Esophagus (tissue), 2 donors: ENCODE measurements at regions not wholly inside any gene's neighbourhood (a gene's known extent, or its start where the extent isn't known, plus 50 kb on each side); places are given as distances from the start of the nearest gene placed in this dataset.
"Not testable (repeated sequence)": the region's sequence is repeated elsewhere in the genome, so short reads cannot be mapped to it uniquely, and the experiment has no call there.

Experiments used
- H3K27ac ChIP-seq, 2 donors: one replicate each; pipeline ENCODE4 v1.5.1; 2013; ENCODE audit warnings: low read depth in 2 of 2, mild to moderate bottlenecking in 2 of 2, inconsistent platforms in 1 of 2, low read length in 1 of 2, moderate library complexity in 1 of 2
- H3K27me3 ChIP-seq, 2 donors: one replicate each; pipeline ENCODE4 v1.6.1; 2013; ENCODE audit warnings: low read length in 2 of 2, control low read depth in 1 of 2, mild to moderate bottlenecking in 1 of 2; ENCODE audit not compliant: insufficient read depth in 2 of 2, control insufficient read depth in 1 of 2
- H3K36me3 ChIP-seq, 2 donors: one replicate each; pipeline ENCODE4 v1.6.1; 2013; ENCODE audit warnings: low read length in 1 of 2; ENCODE audit not compliant: control insufficient read depth in 2 of 2, insufficient read depth in 2 of 2
- H3K4me1 ChIP-seq, 2 donors: one replicate each; pipeline ENCODE4 v1.6.1; 2013; ENCODE audit warnings: low read length in 1 of 2; ENCODE audit not compliant: control insufficient read depth in 2 of 2, insufficient read depth in 2 of 2
- H3K4me3 ChIP-seq, 2 donors: one replicate each; pipeline ENCODE4 v1.5.1; 2013; ENCODE audit warnings: low read length in 2 of 2, mild to moderate bottlenecking in 2 of 2, low read depth in 1 of 2, moderate library complexity in 1 of 2
- H3K9me3 ChIP-seq, 2 donors: one replicate each; pipeline ENCODE4 v1.6.1; 2013; ENCODE audit warnings: mild to moderate bottlenecking in 2 of 2, low read depth in 1 of 2, low read length in 1 of 2, moderate library complexity in 1 of 2; ENCODE audit not compliant: control insufficient read depth in 2 of 2, insufficient read depth in 1 of 2
- WGBS, 2 donors: extraction: QIAGEN DNeasy Blood & Tissue Kit; methylation state at CpG; one replicate each; pipeline ENCODE4 v1.1.7; 2013; 5-methylcytosine and 5-hydroxymethylcytosine counted together
- donor health status: healthy with polysubstance abuse.
- donor health status: Bipolar disorder and iron deficiency.

GRCh38 chr11:87623531-87624365 is 551.5 kb downstream of the RAB38 start:
- not testable (repeated sequence) for H3K4me1 ChIP-seq, H3K27me3 ChIP-seq, H3K4me3 ChIP-seq, H3K27ac ChIP-seq, H3K9me3 ChIP-seq, H3K36me3 ChIP-seq
- 62 to 78% methylated on average over 19 to 24 of the region's 24 CpGs for WGBS, 2 donors

- H3K4me1 ChIP-seq, result no peaks in the 10 kb centered on the region
- no peak overlapping the region for H3K27ac ChIP-seq
- no peaks in the 10 kb centered on the region for H3K27me3 ChIP-seq
- no peaks in the 10 kb centered on the region for H3K36me3 ChIP-seq
- no peaks in the 10 kb centered on the region for H3K9me3 ChIP-seq
- no peak overlapping the region for H3K4me3 ChIP-seq
These were observed 558.7 kb downstream of the RAB38 start for GRCh38 chr11:87616511-87616910.

- peaks cover 0 to 2% of the 10 kb centered on the region in 2 donors for H3K9me3 ChIP-seq
- H3K36me3 ChIP-seq, result no peaks in the 10 kb centered on the region
- no peak overlapping the region for H3K27ac ChIP-seq
- H3K4me3 ChIP-seq, result no peak overlapping the region
- H3K4me1 ChIP-seq, result no peaks in the 10 kb centered on the region
- H3K27me3 ChIP-seq, result no peaks in the 10 kb centered on the region
These were observed 566.6 kb downstream of the TMEM135 start for GRCh38 chr11:87604350-87604749.

GRCh38 chr11:87603887-87604286 is 566.2 kb downstream of the TMEM135 start:
- 86 to 89% methylated on average over 2 of the region's 2 CpGs for WGBS, 2 donors
- H3K4me1 ChIP-seq, result no peaks in the 10 kb centered on the region
- no peaks in the 10 kb centered on the region for H3K36me3 ChIP-seq
- H3K9me3 ChIP-seq, result peaks cover 0 to 2% of the 10 kb centered on the region in 2 donors
- no peaks in the 10 kb centered on the region for H3K27me3 ChIP-seq
- H3K27ac ChIP-seq, result no peak overlapping the region
- H3K4me3 ChIP-seq, result no peak overlapping the region

DNA sequence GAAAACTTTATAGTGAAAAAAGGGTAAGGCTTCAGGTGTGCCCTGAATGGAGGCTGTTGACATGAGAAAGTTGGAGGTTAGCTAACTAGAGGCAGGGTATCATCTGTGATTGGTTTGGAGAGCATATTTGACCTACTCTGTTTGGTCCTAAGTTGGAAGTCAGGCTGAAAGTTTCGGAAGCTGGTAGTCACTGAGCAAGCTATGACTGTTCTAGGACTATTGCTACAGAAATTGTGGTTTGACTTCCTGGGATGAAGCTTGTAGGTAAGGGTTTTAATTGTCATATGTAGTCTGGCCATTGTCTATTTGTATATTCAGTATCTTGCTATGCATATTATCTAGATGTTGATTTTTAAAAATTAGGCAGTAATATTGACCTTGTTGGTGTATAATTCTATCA is 565.0 kb downstream of the TMEM135 start:
- no peak overlapping the region for H3K27ac ChIP-seq
- no peak overlapping the region for H3K4me3 ChIP-seq
- no peaks in the 10 kb centered on the region for H3K4me1 ChIP-seq
- WGBS, 2 donors, result 86 to 94% methylated on average over 1 of the region's 1 CpG
- no peaks in the 10 kb centered on the region for H3K27me3 ChIP-seq
- H3K36me3 ChIP-seq, result no peaks in the 10 kb centered on the region
- H3K9me3 ChIP-seq, result peaks cover 0 to 2% of the 10 kb centered on the region in 2 donors

GRCh38 chr11:87600938-87601337 is 563.2 kb downstream of the TMEM135 start:
- Histone ChIP-seq H3K4me1 (no peaks in the 10 kb centered on the region), H3K36me3 (no peaks in the 10 kb centered on the region), H3K27ac (no peak overlapping the region), H3K9me3 (peaks cover 0 to 2% of the 10 kb centered on the region in 2 donors), H3K4me3 (no peak overlapping the region), H3K27me3 (no peaks in the 10 kb centered on the region)
- WGBS, 2 donors, result 23 to 39% methylated on average over 4 of the region's 4 CpGs

GRCh38 chr11:87597725-87598124 is 560.0 kb downstream of the TMEM135 start:
- no peak overlapping the region for H3K27ac ChIP-seq
- H3K4me3 ChIP-seq, result no peak overlapping the region
- H3K9me3 ChIP-seq, result no peaks in the 10 kb centered on the region
- no peaks in the 10 kb centered on the region for H3K4me1 ChIP-seq
- H3K36me3 ChIP-seq, result no peaks in the 10 kb centered on the region
- H3K27me3 ChIP-seq, result no peaks in the 10 kb centered on the region

DNA sequence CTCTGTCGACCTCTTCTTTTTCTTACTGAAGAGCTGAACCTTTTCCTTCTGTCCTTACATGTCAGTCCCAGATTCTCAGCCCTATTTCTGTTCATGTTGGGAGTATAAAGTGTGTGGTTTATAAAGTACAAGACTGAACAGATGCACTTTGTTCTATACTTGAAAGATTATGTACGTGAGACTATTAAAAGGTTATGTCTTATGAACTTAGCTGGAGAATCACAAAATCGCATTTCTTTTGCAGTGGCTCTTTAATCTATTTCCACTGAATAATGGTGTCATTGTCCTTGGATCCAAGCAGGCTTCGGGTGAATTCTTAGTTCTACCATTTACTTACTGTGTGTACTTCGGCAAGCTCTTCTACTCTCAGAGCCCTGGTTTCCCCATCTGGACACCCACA is 558.4 kb downstream of the TMEM135 start:
- no peaks in the 10 kb centered on the region for H3K9me3 ChIP-seq
- H3K27me3 ChIP-seq, result no peaks in the 10 kb centered on the region
- H3K4me3 ChIP-seq, result no peak overlapping the region
- 50 to 64% methylated on average over 5 of the region's 5 CpGs for WGBS, 2 donors
- H3K36me3 ChIP-seq, result no peaks in the 10 kb centered on the region
- no peaks in the 10 kb centered on the region for H3K4me1 ChIP-seq
- H3K27ac ChIP-seq, result no peak overlapping the region

DNA sequence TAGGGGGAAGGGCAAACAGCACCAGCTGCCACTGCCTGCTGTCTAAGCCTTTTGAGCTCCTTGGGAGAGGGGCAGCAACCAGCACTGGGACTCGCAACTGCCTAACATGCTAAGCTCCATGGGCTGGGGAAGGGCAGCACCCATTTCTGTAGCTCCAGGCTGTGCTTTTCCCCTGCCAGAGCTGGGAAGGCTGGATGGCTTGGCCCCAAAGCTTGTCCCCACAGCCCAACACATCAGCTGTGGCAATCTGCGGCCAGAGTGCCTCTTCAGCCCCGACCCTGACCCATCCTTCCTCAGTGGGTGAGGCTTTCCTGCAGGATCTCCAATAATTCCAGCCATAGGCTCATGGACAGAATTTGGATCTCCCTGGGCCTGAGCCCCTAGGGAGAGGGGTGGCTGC is 551.3 kb downstream of the TMEM135 start:
- 81 to 85% methylated on average over 3 of the region's 3 CpGs for WGBS, 2 donors
- Histone ChIP-seq H3K9me3 (peaks cover 0 to 6% of the 10 kb centered on the region in 2 donors), H3K4me3 (no peak overlapping the region), H3K36me3 (no peaks in the 10 kb centered on the region), H3K4me1 (no peaks in the 10 kb centered on the region), H3K27ac (no peak overlapping the region), H3K27me3 (no peaks in the 10 kb centered on the region)

DNA sequence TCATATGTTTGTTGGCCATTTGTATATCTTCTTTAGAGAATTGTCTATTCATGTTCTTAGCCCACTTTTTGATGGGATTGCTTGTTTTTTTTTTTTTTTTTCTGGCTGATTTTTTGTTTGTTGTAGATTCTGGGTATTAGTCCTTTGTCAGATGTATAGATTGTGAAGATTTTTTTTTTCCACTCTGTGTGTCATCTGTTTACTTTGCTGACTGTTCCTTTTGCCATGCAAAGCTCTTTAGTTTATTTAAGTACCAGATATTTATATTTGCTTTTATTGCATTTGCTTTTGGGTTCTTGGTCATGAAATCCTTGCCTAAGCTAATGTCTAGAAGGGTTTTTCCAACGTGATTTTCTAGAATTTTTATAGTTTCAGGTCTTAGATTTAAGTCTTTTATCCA is 547.9 kb downstream of the TMEM135 start:
- H3K27ac ChIP-seq, H3K4me1 ChIP-seq, H3K36me3 ChIP-seq, H3K4me3 ChIP-seq, H3K9me3 ChIP-seq, H3K27me3 ChIP-seq: not testable (repeated sequence)
- WGBS, 2 donors, result 15 to 18% methylated on average over 1 of the region's 1 CpG
